Fibroblast of lung (primary cell): ENCODE measurements at regions not wholly inside any gene's neighbourhood (a gene's known extent, or its start where the extent isn't known, plus 50 kb on each side); places are given as distances from the start of the nearest gene placed in this dataset.

ENCODE experiments used
- EZH2 ChIP-seq: IDR thresholded peaks from 2 replicates; pipeline ENCODE4 v1.5.1; 2012; ENCODE audit warnings: low read length, control low read depth, mild to moderate bottlenecking; ENCODE audit errors: missing control alignments
- TF ChIP-seq, protein P1 (sequence below), 2 donors: IDR thresholded peaks in 1 of 2; conservative IDR thresholded peaks in 1 of 2; 1 replicate in 1 of 2; 2 replicates in 1 of 2; pipeline ENCODE4 v1.5.1; 2011 to 2012; ENCODE audit warnings: low read length in 2 of 2, control low read depth in 1 of 2, inconsistent platforms in 1 of 2, low read depth in 1 of 2, mild to moderate bottlenecking in 1 of 2

DNA sequence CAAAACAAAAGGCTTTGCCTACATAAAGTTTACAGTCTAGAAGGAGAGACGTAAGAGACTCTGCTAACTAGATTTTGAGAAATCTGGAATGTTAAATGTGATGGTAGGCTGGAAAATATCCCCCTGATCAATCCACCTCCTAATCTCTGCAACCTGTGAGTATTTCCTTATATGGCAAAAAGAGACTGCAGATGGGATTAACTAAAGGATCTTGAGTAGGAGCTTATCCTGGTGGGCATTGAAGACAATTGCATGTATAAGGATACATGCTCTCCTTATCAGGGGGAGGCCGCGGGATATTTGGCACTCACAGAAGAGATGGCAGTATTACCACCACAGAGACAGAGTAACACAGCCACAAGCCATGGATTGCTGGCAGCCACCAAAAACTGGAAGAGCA, 95.2 kb downstream of the EGLN3 start:
- TF ChIP-seq EZH2: no peak
- TF ChIP-seq, protein P1, sequence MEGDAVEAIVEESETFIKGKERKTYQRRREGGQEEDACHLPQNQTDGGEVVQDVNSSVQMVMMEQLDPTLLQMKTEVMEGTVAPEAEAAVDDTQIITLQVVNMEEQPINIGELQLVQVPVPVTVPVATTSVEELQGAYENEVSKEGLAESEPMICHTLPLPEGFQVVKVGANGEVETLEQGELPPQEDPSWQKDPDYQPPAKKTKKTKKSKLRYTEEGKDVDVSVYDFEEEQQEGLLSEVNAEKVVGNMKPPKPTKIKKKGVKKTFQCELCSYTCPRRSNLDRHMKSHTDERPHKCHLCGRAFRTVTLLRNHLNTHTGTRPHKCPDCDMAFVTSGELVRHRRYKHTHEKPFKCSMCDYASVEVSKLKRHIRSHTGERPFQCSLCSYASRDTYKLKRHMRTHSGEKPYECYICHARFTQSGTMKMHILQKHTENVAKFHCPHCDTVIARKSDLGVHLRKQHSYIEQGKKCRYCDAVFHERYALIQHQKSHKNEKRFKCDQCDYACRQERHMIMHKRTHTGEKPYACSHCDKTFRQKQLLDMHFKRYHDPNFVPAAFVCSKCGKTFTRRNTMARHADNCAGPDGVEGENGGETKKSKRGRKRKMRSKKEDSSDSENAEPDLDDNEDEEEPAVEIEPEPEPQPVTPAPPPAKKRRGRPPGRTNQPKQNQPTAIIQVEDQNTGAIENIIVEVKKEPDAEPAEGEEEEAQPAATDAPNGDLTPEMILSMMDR (conservative IDR thresholded peaks at IDR 0.05 in 1 of 2, IDR thresholded peaks at IDR 0.05 in 1 of 2; ENCODE audit: low read depth in 1 of 2, low read length in 2 of 2): no peak
